ENCODE measurements at regions not wholly inside any gene's neighbourhood (a gene's known extent, or its start where the extent isn't known, plus 50 kb on each side); places are given as distances from the start of the nearest gene placed in this dataset.
"Not testable (repeated sequence)": the region's sequence is repeated elsewhere in the genome, so short reads cannot be mapped to it uniquely, and the experiment has no call there.

DNA sequence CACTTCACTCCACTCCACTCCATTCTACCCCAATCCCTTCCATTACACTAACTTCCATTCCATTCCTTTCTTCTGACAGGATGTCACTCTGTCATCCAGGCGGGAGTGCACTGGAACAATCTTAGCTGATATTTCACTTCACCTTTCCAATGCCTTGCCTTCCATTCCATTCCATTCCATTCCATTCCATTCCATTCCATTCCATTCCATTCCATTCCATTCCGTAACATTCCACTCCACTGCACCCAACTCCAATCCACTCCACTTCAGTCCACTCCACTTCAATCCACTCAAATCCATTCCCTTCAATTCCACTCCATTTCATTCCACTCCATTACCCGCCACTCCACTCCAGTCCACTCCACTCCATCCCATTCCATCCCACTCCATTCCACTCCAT is 1099.4 kb downstream of the TSPY10 start:
- Mint-ChIP-seq H3K27me3 (no peaks in the 10 kb centered on the region), H3K9me3 (peaks cover 8% of the 10 kb centered on the region), H3K4me3 (no peak overlapping the region), H3K4me1 (no peaks in the 10 kb centered on the region), H3K36me3 (peaks cover 8% of the 10 kb centered on the region), H3K27ac (no peak overlapping the region)
- DNase-seq (ENCODE audit: low spot score in 2 of 2): no peak
- ATAC-seq (ENCODE audit: low read depth): no peak

GRCh38 chrY:10648813-10649212 is 1121.1 kb downstream of the TSPY10 start:
- ATAC-seq (ENCODE audit: low read depth); H3K27me3 Mint-ChIP-seq; H3K4me3 Mint-ChIP-seq; H3K4me1 Mint-ChIP-seq; DNase-seq (ENCODE audit: low spot score in 2 of 2); H3K27ac Mint-ChIP-seq: not testable (repeated sequence)
- Mint-ChIP-seq H3K36me3 (peaks cover 11% of the 10 kb centered on the region), H3K9me3 (peaks cover 33% of the 10 kb centered on the region)

DNA sequence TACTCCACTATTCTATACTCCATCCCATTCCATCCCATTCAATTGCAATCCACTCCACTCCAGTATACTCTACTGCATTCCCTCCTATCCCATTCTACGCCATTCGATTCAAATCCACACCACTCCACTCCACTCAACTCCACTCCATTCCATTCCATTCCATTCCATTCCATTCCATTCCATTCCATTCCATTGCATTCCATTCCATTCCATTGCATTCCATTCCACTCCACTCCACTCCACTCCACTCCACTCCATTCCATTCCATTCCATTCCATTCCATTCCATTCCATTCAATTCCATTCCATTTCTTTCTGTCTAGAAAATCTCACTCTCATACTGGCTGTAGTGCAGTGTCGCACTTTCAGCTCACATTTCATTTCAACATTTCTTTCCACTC is 1129.4 kb downstream of the TSPY10 start:
- Mint-ChIP-seq H3K9me3 (peaks cover 70% of the 10 kb centered on the region), H3K36me3 (peaks cover 51% of the 10 kb centered on the region)
- ATAC-seq (ENCODE audit: low read depth); H3K27ac Mint-ChIP-seq; H3K4me1 Mint-ChIP-seq; DNase-seq (ENCODE audit: low spot score in 2 of 2); H3K27me3 Mint-ChIP-seq; H3K4me3 Mint-ChIP-seq: not testable (repeated sequence)

DNA sequence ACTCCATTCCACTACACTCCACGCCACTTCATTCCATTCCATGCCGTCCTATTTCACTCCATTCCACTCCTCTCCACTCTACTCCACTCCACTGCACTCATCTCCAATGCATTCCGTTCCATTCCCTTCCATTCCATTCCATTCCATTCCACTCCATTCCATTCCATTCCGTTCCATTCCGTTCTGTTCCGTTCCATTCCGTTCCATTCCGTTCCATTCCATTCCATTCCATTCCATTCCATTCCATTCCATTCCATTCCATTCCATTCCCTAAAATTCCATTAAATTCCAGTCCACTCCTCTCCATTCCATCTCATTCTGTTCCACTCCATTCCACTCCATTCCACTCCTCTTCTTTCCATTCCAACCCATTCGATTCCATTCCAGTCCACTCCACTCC is 1139.1 kb downstream of the TSPY10 start:
- Mint-ChIP-seq H3K27me3 (no peaks in the 10 kb centered on the region), H3K4me3 (no peak overlapping the region), H3K4me1 (peaks cover under 1% of the 10 kb centered on the region), H3K36me3 (peaks cover 45% of the 10 kb centered on the region), H3K27ac (no peak overlapping the region), H3K9me3 (peaks cover 48% of the 10 kb centered on the region)
- no peak for DNase-seq (ENCODE audit: low spot score in 2 of 2)
- no peak for ATAC-seq (ENCODE audit: low read depth)

DNA sequence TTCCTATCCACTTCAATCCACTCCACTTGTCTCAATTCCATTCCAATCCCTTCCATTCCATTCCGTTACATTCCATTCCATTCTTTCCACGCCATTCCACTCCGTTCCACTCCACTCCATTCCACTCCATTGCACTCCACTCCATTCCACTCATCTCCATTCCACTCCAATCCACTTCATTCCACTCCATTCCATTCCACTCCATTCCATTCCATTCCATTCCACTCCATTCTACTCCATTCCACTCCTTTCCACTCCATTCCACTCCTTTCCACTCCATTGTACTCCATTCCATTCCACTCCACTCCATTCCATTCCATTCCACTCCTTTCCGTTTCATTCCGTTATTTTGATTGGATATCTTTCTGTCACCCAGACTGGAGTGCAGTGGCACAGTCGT is 1158.7 kb downstream of the TSPY10 start:
- no peak overlapping the region for H3K27ac Mint-ChIP-seq
- no peaks in the 10 kb centered on the region for H3K27me3 Mint-ChIP-seq
- DNase-seq (ENCODE audit: low spot score in 2 of 2): no peak
- H3K4me1 Mint-ChIP-seq: peaks cover 2% of the 10 kb centered on the region
- no peak for ATAC-seq (ENCODE audit: low read depth)
- H3K4me3 Mint-ChIP-seq: no peak overlapping the region
- H3K9me3 Mint-ChIP-seq: peaks cover 81% of the 10 kb centered on the region
- peaks cover 40% of the 10 kb centered on the region for H3K36me3 Mint-ChIP-seq

Data from memory B cell (primary cell).